GM12875 (cell line): ENCODE measurements at regions not wholly inside any gene's neighbourhood (a gene's known extent, or its start where the extent isn't known, plus 50 kb on each side); places are given as distances from the start of the nearest gene placed in this dataset.

ENCODE experiments used
- H3K4me3 ChIP-seq: one replicate; pipeline ENCODE4 v1.5.1; 2011; ENCODE audit warnings: low read depth, low read length, control low read depth
- CTCF ChIP-seq: IDR thresholded peaks from 2 replicates; pipeline ENCODE4 v1.5.1; 2011; ENCODE audit warnings: low read depth, mild to moderate bottlenecking, control low read depth, inconsistent platforms, low read length, moderate library complexity, borderline replicate concordance; ENCODE audit not compliant: insufficient read depth

- no peak overlapping the region for H3K4me3 ChIP-seq
- TF ChIP-seq CTCF: no peak
Measured at GRCh38 chr2:217399291-217399690, 539.4 kb upstream of the TNP1 start.

GRCh38 chr2:217398860-217399259 lies 539.0 kb upstream of the TNP1 start:
- no peak for TF ChIP-seq CTCF
- no peak overlapping the region for H3K4me3 ChIP-seq

GRCh38 chr2:217398101-217398500 lies 538.2 kb upstream of the TNP1 start:
- no peak overlapping the region for H3K4me3 ChIP-seq
- TF ChIP-seq CTCF: no peak

GRCh38 chr2:217396586-217396985 lies 536.7 kb upstream of the TNP1 start:
- no peak overlapping the region for H3K4me3 ChIP-seq
- TF ChIP-seq CTCF: no peak

GRCh38 chr2:217396165-217396564 lies 536.3 kb upstream of the TNP1 start:
- no peak for TF ChIP-seq CTCF
- no peak overlapping the region for H3K4me3 ChIP-seq

- TF ChIP-seq CTCF: no peak
- no peak overlapping the region for H3K4me3 ChIP-seq
Measured at GRCh38 chr2:217394510-217395351, 534.9 kb upstream of the TNP1 start.

GRCh38 chr2:217393585-217394032 lies 533.7 kb upstream of the TNP1 start:
- H3K4me3 ChIP-seq: no peak overlapping the region
- no peak for TF ChIP-seq CTCF
